NCI-H82 (cell line): ENCODE measurements at regions not wholly inside any gene's neighbourhood (a gene's known extent, or its start where the extent isn't known, plus 50 kb on each side); places are given as distances from the start of the nearest gene placed in this dataset.

Experiments used
- DNase-seq: peaks from one replicate; lab custom pipeline; 2025; lab: John Stamatoyannopoulos, UW

DNA sequence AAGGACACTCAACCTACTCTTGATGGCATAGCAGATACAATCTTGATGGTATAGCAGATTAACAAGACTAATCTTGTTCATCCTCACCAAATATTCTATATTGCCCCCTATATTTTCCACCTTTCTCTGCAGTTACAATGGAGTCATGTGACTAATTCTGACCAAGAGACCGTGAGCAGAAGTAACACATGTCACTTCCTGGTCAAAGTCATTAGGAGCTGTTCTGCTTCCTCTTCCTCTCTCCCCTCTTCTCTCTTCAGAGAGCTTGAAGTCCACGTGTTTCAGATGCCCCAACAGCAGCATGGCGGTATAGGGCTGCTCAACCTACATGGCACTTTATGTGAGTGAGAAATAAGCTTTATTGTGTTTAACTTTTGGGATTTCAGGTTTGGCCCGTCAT is 55.3 kb upstream of the ERCC4 start:
- DNase-seq, result no peak

DNA sequence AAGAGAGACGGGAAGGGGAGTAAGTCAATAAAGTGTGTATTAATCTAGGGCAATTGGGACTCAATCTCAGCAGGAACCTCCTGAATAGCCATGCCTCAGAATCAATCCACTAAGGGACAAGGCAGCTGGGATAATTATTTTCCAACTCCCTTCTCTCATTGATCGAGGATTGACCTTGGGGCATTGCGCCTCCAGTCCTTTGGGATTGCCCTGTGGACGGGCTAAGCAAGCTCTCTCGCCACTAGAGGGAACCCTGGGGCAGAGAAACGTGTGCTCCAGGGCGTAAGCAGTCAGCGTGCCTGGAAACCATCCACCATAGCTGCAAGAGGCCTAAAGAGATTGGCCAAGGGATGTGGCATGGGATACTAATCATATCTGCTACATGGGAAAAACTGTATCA is 53.9 kb upstream of the ERCC4 start:
- DNase-seq, result peak; percentile 79
